AG04449 (cell line): ENCODE measurements at regions not wholly inside any gene's neighbourhood (a gene's known extent, or its start where the extent isn't known, plus 50 kb on each side); places are given as distances from the start of the nearest gene placed in this dataset.

Source experiments
- CTCF ChIA-PET: fragments of 350-600 bp; formaldehyde crosslinking; extraction: SDS; loops from one replicate; lab custom pipeline; 2021; ENCODE audit warnings: antibody characterized with exemption; lab: Yijun Ruan, JAX
- POLR2A ChIA-PET: fragments of 400-600, 350-600 bp; formaldehyde crosslinking; extraction: SDS; loops from one replicate; lab custom pipeline; 2020; ENCODE audit warnings: antibody characterized with exemption, inconsistent platforms; lab: Yijun Ruan, JAX
- DNase-seq: peaks from one replicate; pipeline ENCODE4 v3.0.0-alpha.2; 2010; ENCODE audit warnings: low read depth, low spot score
- H3K4me3 ChIP-seq: 2 replicates; pipeline ENCODE4 v1.5.1; 2011; ENCODE audit warnings: low read depth, mild to moderate bottlenecking, control low read depth, low read length
- CTCF ChIP-seq: IDR thresholded peaks from one replicate; pipeline ENCODE4 v1.5.1; 2011; ENCODE audit warnings: mild to moderate bottlenecking, moderate library complexity, low read length, control low read depth, inconsistent platforms; ENCODE audit not compliant: insufficient read depth; ENCODE audit errors: missing control alignments

- DNase-seq, result no peak
- no peak overlapping the region for H3K4me3 ChIP-seq
- POLR2A ChIA-PET, result no interaction called here
Observed at GRCh38 chr1:200336101-200336845, 73.6 kb downstream of the ZNF281 start.

GRCh38 chr1:200334661-200335256, 75.1 kb downstream of the ZNF281 start:
- TF ChIP-seq CTCF, result no peak
- no peak overlapping the region for H3K4me3 ChIP-seq
- no peak for DNase-seq
- POLR2A ChIA-PET, result no interaction called here
- CTCF ChIA-PET, result interaction anchor here (1.2 kb wide), 1 partner anchor 223 kb away, joined by 3 read pairs; no protein-coding TSS in a partner anchor

More at GRCh38 chr1:200336101-200336845, 73.6 kb downstream of the ZNF281 start:
- CTCF ChIA-PET, result no interaction called here
- TF ChIP-seq CTCF, result no peak

DNA sequence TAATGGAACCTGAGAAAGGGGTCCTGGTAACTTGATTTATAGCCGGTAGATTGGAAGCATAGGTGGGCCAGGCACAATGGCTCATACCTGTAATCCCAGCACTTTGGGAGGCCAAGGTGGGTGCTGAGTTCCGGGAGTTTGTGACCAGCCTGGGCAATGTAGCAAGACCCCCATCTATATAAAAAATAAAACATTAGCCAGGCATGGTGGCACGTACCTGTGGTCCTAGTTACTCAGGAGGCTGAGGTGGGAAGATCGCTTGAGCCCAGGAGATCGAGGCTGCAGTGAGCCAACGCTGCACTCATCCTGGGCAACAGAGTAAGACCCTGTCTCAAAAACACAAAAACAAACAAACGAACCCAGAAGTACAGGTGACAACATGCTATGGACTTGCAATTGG, 76.5 kb downstream of the ZNF281 start:
- DNase-seq, result no peak
- no peak for TF ChIP-seq CTCF
- CTCF ChIA-PET, result no interaction called here
- H3K4me3 ChIP-seq, result no peak overlapping the region
- POLR2A ChIA-PET, result no interaction called here

- POLR2A ChIA-PET, result no interaction called here
- no peak for DNase-seq
- CTCF ChIA-PET, result interaction anchor here (1.1 kb wide), 1 partner anchor 28 kb away, joined by 3 read pairs; no protein-coding TSS in a partner anchor
- no peak overlapping the region for H3K4me3 ChIP-seq
- TF ChIP-seq CTCF, result no peak
Observed at GRCh38 chr1:200332716-200333115, 77.1 kb downstream of the ZNF281 start.

GRCh38 chr1:200330741-200331428, 79.0 kb downstream of the ZNF281 start:
- POLR2A ChIA-PET, result no interaction called here

More at GRCh38 chr1:200330741-200331428, 79.0 kb downstream of the ZNF281 start:
- no peak overlapping the region for H3K4me3 ChIP-seq
- CTCF ChIA-PET, result interaction anchor here (1.3 kb wide), 1 partner anchor 13 kb away, joined by 3 read pairs; no protein-coding TSS in a partner anchor
- TF ChIP-seq CTCF, result no peak
- DNase-seq, result no peak
